BLaER1 (cell line): ENCODE measurements at regions not wholly inside any gene's neighbourhood (a gene's known extent, or its start where the extent isn't known, plus 50 kb on each side); places are given as distances from the start of the nearest gene placed in this dataset.

Source experiments
- H3K27ac ChIP-seq: shearing (Covaris generic); formaldehyde crosslinking; 2 replicates; pipeline ENCODE4 v1.8.1; 2022
- H3K27me3 ChIP-seq: shearing (Covaris generic); formaldehyde crosslinking; 2 replicates; pipeline ENCODE4 v1.8.1; 2022
- H3K36me3 ChIP-seq: shearing (Covaris generic); formaldehyde crosslinking; 2 replicates; pipeline ENCODE4 v1.8.1; 2022
- H3K4me1 ChIP-seq: shearing (Covaris generic); formaldehyde crosslinking; 2 replicates; pipeline ENCODE4 v1.8.1; 2022
- H3K4me2 ChIP-seq: shearing (Covaris generic); formaldehyde crosslinking; 2 replicates; pipeline ENCODE4 v1.8.1; 2022
- H3K4me3 ChIP-seq: shearing (Covaris generic); formaldehyde crosslinking; 2 replicates; pipeline ENCODE4 v1.8.1; 2022
- H3K9ac ChIP-seq: shearing (Covaris generic); formaldehyde crosslinking; 2 replicates; pipeline ENCODE4 v1.8.1; 2022
- H3K9me3 ChIP-seq: shearing (Covaris generic); formaldehyde crosslinking; 2 replicates; pipeline ENCODE4 v1.8.1; 2022
- H4K20me1 ChIP-seq: shearing (Covaris generic); formaldehyde crosslinking; 2 replicates; pipeline ENCODE4 v1.8.1; 2022
- Cebpa-rat ChIP-seq: shearing (Covaris generic); IDR thresholded peaks from 2 replicates; pipeline ENCODE4 v1.8.1; 2022

- Histone ChIP-seq H3K4me3 (no peak overlapping the region), H3K27me3 (no peaks in the 10 kb centered on the region), H3K4me1 (no peaks in the 10 kb centered on the region), H3K4me2 (no peak overlapping the region), H4K20me1 (no peaks in the 10 kb centered on the region), H3K9me3 (no peaks in the 10 kb centered on the region), H3K36me3 (no peaks in the 10 kb centered on the region), H3K9ac (no peak overlapping the region), H3K27ac (no peak overlapping the region)
- TF ChIP-seq Cebpa-rat: no peak
These were observed 1035.9 kb downstream of the PLOD2 start for GRCh38 chr3:145124900-145125678.

- H3K36me3 ChIP-seq: no peaks in the 10 kb centered on the region
- H3K4me1 ChIP-seq: no peaks in the 10 kb centered on the region
- no peak overlapping the region for H3K27ac ChIP-seq
- H3K9me3 ChIP-seq: no peaks in the 10 kb centered on the region
- no peak overlapping the region for H3K4me2 ChIP-seq
- no peak overlapping the region for H3K9ac ChIP-seq
- H4K20me1 ChIP-seq: no peaks in the 10 kb centered on the region
- TF ChIP-seq Cebpa-rat: no peak
- no peaks in the 10 kb centered on the region for H3K27me3 ChIP-seq
- no peak overlapping the region for H3K4me3 ChIP-seq
These were observed 1027.7 kb downstream of the PLOD2 start for GRCh38 chr3:145133281-145133680.

GRCh38 chr3:145134738-145135137, 1026.2 kb downstream of the PLOD2 start:
- no peaks in the 10 kb centered on the region for H3K9me3 ChIP-seq
- H3K9ac ChIP-seq: no peak overlapping the region
- no peaks in the 10 kb centered on the region for H3K36me3 ChIP-seq
- H3K27ac ChIP-seq: no peak overlapping the region
- H3K4me2 ChIP-seq: no peak overlapping the region
- no peaks in the 10 kb centered on the region for H3K27me3 ChIP-seq
- no peaks in the 10 kb centered on the region for H4K20me1 ChIP-seq
- H3K4me3 ChIP-seq: no peak overlapping the region
- no peaks in the 10 kb centered on the region for H3K4me1 ChIP-seq
- TF ChIP-seq Cebpa-rat: no peak

- Histone ChIP-seq H3K27me3 (no peaks in the 10 kb centered on the region), H3K9ac (no peak overlapping the region), H3K27ac (no peak overlapping the region), H3K4me2 (no peak overlapping the region), H3K4me1 (no peaks in the 10 kb centered on the region), H4K20me1 (no peaks in the 10 kb centered on the region), H3K9me3 (no peaks in the 10 kb centered on the region), H3K4me3 (no peak overlapping the region), H3K36me3 (no peaks in the 10 kb centered on the region)
- no peak for TF ChIP-seq Cebpa-rat
These were observed 1016.6 kb downstream of the PLOD2 start for GRCh38 chr3:145144361-145144760.

- no peak for TF ChIP-seq Cebpa-rat
- Histone ChIP-seq H3K4me3 (no peak overlapping the region), H3K27me3 (no peaks in the 10 kb centered on the region), H3K4me2 (no peak overlapping the region), H3K36me3 (no peaks in the 10 kb centered on the region), H3K9ac (no peak overlapping the region), H4K20me1 (no peaks in the 10 kb centered on the region), H3K9me3 (no peaks in the 10 kb centered on the region), H3K4me1 (no peaks in the 10 kb centered on the region), H3K27ac (no peak overlapping the region)
These were observed 1015.5 kb downstream of the PLOD2 start for GRCh38 chr3:145145461-145145860.

GRCh38 chr3:145159640-145160039, 1001.3 kb downstream of the PLOD2 start:
- Histone ChIP-seq H3K4me3 (no peak overlapping the region), H3K27me3 (no peaks in the 10 kb centered on the region), H3K36me3 (no peaks in the 10 kb centered on the region), H3K4me2 (no peak overlapping the region), H3K4me1 (no peaks in the 10 kb centered on the region), H3K9ac (no peak overlapping the region), H3K27ac (no peak overlapping the region), H4K20me1 (no peaks in the 10 kb centered on the region), H3K9me3 (no peaks in the 10 kb centered on the region)
- no peak for TF ChIP-seq Cebpa-rat

- Histone ChIP-seq H3K9ac (no peak overlapping the region), H3K27ac (no peak overlapping the region), H3K36me3 (no peaks in the 10 kb centered on the region), H3K27me3 (no peaks in the 10 kb centered on the region), H3K4me2 (no peak overlapping the region), H3K4me1 (no peaks in the 10 kb centered on the region), H3K9me3 (no peaks in the 10 kb centered on the region), H3K4me3 (no peak overlapping the region), H4K20me1 (no peaks in the 10 kb centered on the region)
- TF ChIP-seq Cebpa-rat: no peak
These were observed 990.9 kb downstream of the PLOD2 start for GRCh38 chr3:145170121-145170520.

- Histone ChIP-seq H4K20me1 (no peaks in the 10 kb centered on the region), H3K9me3 (no peaks in the 10 kb centered on the region), H3K36me3 (no peaks in the 10 kb centered on the region), H3K4me2 (no peak overlapping the region), H3K27ac (no peak overlapping the region), H3K4me1 (no peaks in the 10 kb centered on the region), H3K9ac (no peak overlapping the region), H3K4me3 (no peak overlapping the region), H3K27me3 (no peaks in the 10 kb centered on the region)
- TF ChIP-seq Cebpa-rat: no peak
These were observed 985.4 kb downstream of the PLOD2 start for GRCh38 chr3:145175626-145176025.

GRCh38 chr3:145176907-145177306, 984.1 kb downstream of the PLOD2 start:
- 0 out of 2 replicates have a peak, but pooled peaks cover under 1% of the 10 kb centered on the region for H3K4me1 ChIP-seq
- no peaks in the 10 kb centered on the region for H3K36me3 ChIP-seq
- no peak overlapping the region for H3K9ac ChIP-seq
- H4K20me1 ChIP-seq: no peaks in the 10 kb centered on the region
- TF ChIP-seq Cebpa-rat: no peak
- H3K27me3 ChIP-seq: no peaks in the 10 kb centered on the region
- H3K27ac ChIP-seq: no peak overlapping the region
- H3K4me2 ChIP-seq: no peak overlapping the region
- no peaks in the 10 kb centered on the region for H3K9me3 ChIP-seq
- H3K4me3 ChIP-seq: no peak overlapping the region

- H3K27me3 ChIP-seq: no peaks in the 10 kb centered on the region
- TF ChIP-seq Cebpa-rat: no peak
- no peak overlapping the region for H3K4me2 ChIP-seq
- H3K27ac ChIP-seq: no peak overlapping the region
- no peak overlapping the region for H3K9ac ChIP-seq
- no peaks in the 10 kb centered on the region for H3K36me3 ChIP-seq
- no peak overlapping the region for H3K4me3 ChIP-seq
- H3K9me3 ChIP-seq: no peaks in the 10 kb centered on the region
- H4K20me1 ChIP-seq: no peaks in the 10 kb centered on the region
- H3K4me1 ChIP-seq: peaks cover 9% of the 10 kb centered on the region; the same call in 1 of the 2 replicates
These were observed 983.2 kb downstream of the PLOD2 start for GRCh38 chr3:145177828-145178227.
